ENCODE measurements at regions not wholly inside any gene's neighbourhood (a gene's known extent, or its start where the extent isn't known, plus 50 kb on each side); places are given as distances from the start of the nearest gene placed in this dataset.

DNA sequence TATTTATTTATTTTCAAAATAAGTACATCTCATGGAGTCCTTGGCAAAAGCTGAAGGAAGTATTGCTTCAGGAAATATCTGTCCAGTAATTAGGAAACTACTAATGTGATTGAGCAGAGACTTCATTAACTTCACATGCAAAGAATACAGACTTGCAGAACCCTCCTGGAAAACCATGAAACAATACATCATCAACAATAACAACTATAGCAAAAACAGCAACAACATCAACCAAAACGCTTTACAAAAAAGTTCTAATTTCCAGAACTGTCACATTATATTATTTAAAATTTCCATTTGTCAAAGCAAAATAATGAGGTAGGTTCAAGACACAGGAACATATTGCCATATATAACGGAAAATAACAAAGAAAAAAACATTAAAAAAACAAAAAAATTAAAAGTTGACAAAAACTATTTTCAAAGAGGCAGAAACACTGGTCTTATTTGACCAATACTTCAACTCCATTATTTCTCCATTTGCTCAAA lies 79.8 kb upstream of the TOP3B start:
- TF ChIP-seq, protein P1, sequence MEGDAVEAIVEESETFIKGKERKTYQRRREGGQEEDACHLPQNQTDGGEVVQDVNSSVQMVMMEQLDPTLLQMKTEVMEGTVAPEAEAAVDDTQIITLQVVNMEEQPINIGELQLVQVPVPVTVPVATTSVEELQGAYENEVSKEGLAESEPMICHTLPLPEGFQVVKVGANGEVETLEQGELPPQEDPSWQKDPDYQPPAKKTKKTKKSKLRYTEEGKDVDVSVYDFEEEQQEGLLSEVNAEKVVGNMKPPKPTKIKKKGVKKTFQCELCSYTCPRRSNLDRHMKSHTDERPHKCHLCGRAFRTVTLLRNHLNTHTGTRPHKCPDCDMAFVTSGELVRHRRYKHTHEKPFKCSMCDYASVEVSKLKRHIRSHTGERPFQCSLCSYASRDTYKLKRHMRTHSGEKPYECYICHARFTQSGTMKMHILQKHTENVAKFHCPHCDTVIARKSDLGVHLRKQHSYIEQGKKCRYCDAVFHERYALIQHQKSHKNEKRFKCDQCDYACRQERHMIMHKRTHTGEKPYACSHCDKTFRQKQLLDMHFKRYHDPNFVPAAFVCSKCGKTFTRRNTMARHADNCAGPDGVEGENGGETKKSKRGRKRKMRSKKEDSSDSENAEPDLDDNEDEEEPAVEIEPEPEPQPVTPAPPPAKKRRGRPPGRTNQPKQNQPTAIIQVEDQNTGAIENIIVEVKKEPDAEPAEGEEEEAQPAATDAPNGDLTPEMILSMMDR (IDR thresholded peaks at IDR 0.05): no peak
- no peak for TF ChIP-seq POLR2A (IDR thresholded peaks at IDR 0.05)

Data from right lobe of liver (tissue), 4 donors.